ENCODE measurements at regions not wholly inside any gene's neighbourhood (a gene's known extent, or its start where the extent isn't known, plus 50 kb on each side); places are given as distances from the start of the nearest gene placed in this dataset.

DNA sequence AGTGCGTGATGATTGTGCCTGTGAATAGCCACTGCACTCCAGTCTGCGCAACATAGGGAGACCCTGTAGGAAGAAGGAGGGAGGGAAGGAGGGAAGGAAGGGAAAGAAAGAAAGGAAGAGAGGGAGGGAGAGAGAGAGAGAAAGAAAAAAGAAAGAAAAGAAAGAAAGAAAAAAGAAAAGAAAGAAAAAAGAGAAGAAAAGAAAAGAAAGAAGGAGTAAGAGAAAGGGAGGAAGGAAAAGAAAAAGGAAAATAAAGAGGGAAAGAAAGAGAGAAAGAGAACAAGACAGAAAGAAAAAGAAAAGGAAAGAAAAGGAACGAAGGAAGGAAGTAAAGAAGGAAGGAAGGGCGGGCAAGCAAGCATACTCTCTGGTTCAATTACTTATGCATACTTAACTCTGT lies 112.9 kb upstream of the ANK3 start:
- TF ChIP-seq, protein P1, sequence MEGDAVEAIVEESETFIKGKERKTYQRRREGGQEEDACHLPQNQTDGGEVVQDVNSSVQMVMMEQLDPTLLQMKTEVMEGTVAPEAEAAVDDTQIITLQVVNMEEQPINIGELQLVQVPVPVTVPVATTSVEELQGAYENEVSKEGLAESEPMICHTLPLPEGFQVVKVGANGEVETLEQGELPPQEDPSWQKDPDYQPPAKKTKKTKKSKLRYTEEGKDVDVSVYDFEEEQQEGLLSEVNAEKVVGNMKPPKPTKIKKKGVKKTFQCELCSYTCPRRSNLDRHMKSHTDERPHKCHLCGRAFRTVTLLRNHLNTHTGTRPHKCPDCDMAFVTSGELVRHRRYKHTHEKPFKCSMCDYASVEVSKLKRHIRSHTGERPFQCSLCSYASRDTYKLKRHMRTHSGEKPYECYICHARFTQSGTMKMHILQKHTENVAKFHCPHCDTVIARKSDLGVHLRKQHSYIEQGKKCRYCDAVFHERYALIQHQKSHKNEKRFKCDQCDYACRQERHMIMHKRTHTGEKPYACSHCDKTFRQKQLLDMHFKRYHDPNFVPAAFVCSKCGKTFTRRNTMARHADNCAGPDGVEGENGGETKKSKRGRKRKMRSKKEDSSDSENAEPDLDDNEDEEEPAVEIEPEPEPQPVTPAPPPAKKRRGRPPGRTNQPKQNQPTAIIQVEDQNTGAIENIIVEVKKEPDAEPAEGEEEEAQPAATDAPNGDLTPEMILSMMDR (IDR thresholded peaks at IDR 0.05): no peak
- no peak for TF ChIP-seq POLR2A (IDR thresholded peaks at IDR 0.05)

All from adrenal gland (tissue), 5 donors.